ENCODE measurements at regions not wholly inside any gene's neighbourhood (a gene's known extent, or its start where the extent isn't known, plus 50 kb on each side); places are given as distances from the start of the nearest gene placed in this dataset.

DNA sequence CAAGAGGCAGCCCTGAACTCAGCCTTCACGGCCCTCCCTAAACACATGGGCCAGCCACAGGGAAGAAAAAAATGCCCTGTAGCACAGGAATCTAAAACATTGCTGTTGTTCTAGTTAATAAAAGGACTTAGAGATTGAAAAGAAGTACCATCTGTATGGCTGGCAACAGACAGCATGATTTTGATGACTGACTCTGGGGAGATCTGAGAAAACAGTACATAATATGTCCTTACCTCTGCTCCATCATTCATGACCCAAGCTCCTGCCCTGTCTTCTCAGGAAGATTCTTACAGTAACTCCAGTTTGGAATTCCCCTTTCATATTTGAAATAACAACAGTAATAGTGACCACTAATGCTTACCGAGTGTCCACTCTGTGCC, 244.2 kb downstream of the ETS1 start:
- peak overlapping the region; percentile 94 for H3K27ac Mint-ChIP-seq
- peaks cover 4% of the 10 kb centered on the region for H3K36me3 Mint-ChIP-seq
- H3K4me1 Mint-ChIP-seq, result peaks cover 96% of the 10 kb centered on the region

DNA sequence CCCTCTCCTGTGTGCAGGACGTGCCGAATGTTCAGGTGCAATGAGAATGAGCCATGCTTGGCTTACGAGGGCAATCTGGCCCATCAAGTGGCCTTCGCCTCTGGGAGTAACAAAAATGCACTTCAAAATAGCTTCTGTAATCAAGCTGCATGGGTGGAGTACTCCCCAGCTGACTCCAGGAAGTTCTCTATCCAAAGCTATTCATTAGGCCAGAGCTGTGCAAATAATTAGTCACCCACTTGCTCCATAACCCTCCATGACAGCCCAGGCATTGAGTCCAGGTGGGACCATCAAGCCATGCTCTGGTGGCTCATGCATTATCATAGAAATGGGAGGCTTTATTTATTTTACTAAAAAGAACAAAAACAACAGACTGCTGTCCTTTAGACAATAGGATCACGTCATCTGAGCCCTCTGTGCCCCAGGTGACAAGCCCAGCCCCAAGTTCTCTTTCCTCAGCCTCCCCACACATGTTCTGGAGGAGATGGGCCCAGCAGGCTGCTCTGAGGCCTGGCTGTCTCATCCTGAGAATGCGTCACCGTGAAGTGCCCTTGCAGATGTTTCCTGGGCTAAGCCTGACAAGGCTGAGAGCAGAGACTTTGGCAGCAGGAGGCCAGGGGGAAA, 244.7 kb downstream of the ETS1 start:
- Mint-ChIP-seq H3K4me1 (peaks cover 96% of the 10 kb centered on the region), H3K9me3 (peaks cover 6% of the 10 kb centered on the region), H3K27me3 (no peaks in the 10 kb centered on the region), H3K4me3 (peak overlapping the region; percentile 82), H3K27ac (peak overlapping the region; percentile 94), H3K36me3 (peaks cover 4% of the 10 kb centered on the region)

More for the DNA sequence above, 244.2 kb downstream of the ETS1 start:
- H3K9me3 Mint-ChIP-seq, result peaks cover 6% of the 10 kb centered on the region
- H3K4me3 Mint-ChIP-seq, result peak overlapping the region; percentile 82
- H3K27me3 Mint-ChIP-seq, result no peaks in the 10 kb centered on the region

DNA sequence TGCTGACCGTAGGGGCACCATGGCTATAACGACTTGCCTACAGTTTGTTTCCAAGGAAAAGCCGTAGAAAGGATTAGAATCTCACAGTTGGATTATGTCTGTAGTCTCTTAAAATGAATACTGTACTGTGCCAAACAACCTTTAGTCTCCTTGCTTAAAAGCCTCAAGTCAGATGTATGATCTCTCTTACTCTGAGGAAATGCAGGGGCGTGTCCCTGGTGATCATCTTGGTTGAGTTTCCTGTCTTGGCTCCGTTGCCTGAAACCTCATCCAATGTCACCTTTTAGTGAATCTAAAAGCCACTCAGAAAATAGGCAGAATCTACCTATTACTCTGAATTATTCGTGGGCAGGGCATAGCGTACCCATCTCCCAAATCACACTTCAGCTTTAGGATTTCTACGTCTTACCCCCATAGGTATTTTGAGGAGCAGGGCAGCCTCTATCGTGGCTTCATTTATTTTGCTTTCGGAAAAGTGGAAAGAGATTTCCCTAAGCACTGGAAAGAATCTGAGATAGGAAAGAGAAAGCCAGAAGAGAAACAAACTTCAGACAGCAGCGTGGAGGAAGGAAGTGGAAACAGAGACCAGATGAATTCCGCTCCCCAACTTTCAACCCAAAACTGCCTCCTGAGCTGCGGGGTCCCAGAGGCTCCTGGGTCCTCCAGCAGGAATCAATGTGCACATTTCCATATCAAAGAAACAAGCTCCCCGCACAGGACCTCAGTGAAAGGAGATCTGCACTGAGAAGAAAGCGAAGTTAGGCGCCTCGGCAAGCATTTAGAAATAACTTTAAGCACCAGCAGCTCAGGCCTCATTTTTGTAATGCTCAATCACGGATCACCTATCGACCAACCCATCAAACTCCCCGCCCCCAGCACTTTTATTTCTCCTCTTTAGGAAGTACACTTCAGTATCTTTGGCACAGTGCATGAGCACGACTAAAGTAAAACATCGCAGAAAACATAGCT, 245.8 kb downstream of the ETS1 start:
- H3K9me3 Mint-ChIP-seq, result peaks cover 6% of the 10 kb centered on the region
- H3K36me3 Mint-ChIP-seq, result peaks cover 4% of the 10 kb centered on the region
- H3K27ac Mint-ChIP-seq, result peak overlapping the region; percentile 94
- no peaks in the 10 kb centered on the region for H3K27me3 Mint-ChIP-seq
- peaks cover 96% of the 10 kb centered on the region for H3K4me1 Mint-ChIP-seq
- H3K4me3 Mint-ChIP-seq, result peak overlapping the region; percentile 82

DNA sequence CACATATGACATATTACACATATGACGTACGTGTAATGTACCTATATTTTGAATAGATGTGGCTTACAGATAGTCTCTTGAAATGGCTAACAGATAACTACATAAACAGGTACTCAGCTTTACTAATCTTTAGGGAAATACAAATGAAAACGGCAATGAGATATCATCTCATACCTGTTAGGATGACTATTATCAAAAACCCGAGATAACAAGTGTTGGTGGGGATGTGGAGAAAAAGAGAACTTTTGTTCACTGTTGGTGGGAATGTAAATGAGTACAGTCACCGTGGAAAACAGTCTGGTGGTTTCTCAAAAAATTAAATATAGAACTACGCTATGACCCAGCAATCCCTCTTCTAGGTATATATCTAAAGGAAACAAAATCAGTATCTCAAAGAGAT, 247.6 kb downstream of the ETS1 start:
- peak overlapping the region; percentile 58 for H3K4me3 Mint-ChIP-seq
- peaks cover 6% of the 10 kb centered on the region for H3K9me3 Mint-ChIP-seq
- no peaks in the 10 kb centered on the region for H3K27me3 Mint-ChIP-seq
- H3K36me3 Mint-ChIP-seq, result peaks cover 5% of the 10 kb centered on the region
- peaks cover 90% of the 10 kb centered on the region for H3K4me1 Mint-ChIP-seq
- H3K27ac Mint-ChIP-seq, result peak overlapping the region; percentile 93

DNA sequence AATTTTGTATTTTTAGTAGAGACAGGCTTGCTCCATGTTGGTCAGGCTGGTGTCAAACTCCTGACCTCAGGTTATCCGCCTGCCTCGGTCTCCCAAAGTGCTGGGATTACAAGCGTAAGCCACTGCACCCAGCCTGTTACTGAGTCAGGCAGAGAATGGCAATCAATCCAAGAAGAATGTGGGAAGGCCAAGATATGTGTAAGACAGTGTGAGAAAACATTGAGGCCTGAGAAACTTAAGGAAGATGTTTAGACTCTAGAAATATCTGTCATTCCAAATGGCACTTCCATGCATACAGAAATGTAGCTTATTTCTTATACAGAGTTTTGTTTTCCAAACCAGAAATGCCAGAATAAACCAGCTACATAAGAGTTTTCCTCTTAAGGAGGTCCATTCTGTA, 248.5 kb downstream of the ETS1 start:
- Mint-ChIP-seq H3K36me3 (peaks cover 3% of the 10 kb centered on the region), H3K27ac (peak overlapping the region; percentile 86), H3K9me3 (peaks cover under 1% of the 10 kb centered on the region), H3K4me3 (no peak overlapping the region), H3K4me1 (peaks cover 82% of the 10 kb centered on the region), H3K27me3 (no peaks in the 10 kb centered on the region)

DNA sequence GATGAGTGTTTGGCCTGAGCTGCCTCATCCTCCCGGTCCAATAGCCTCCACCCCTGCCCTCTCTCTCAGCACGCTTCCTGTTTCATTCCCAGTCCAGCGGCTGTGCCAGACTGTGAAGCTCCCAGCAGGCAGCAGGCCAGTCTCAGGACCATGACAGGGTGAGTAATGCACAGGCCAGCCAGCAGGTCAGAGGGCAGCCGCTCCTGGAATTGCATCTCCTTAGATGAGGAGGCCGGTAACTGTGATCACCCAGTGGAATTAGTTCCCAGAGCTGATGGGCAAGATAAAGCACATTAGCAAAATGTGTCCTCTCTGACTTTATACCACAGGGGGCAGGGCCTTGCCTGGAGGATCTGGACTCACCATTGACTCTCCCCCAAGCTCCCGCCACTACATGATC, 251.2 kb downstream of the ETS1 start:
- Mint-ChIP-seq H3K9me3 (no peaks in the 10 kb centered on the region), H3K4me3 (no peak overlapping the region), H3K4me1 (peaks cover 62% of the 10 kb centered on the region), H3K36me3 (peaks cover 3% of the 10 kb centered on the region), H3K27ac (peak overlapping the region; percentile 42), H3K27me3 (no peaks in the 10 kb centered on the region)

DNA sequence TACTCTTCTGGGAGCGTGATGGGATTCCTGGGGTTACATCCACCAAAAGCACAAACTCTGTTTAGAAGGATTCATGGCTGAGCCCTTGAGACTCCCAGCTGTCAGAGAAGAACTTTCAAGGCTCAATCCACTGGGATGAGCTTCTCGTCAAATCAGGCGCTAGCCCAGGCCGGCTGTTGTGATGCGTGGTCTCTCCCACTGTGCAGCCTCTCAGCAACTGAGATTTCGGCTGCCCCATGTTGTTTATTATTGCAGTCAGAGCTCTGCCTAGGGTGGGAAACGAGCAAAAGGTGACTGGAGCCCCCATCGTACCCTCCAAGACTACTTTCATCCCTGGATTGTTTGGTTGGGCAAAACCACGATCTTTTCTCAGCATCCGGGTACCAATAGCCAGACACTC, 251.6 kb downstream of the ETS1 start:
- H3K9me3 Mint-ChIP-seq, result no peaks in the 10 kb centered on the region
- H3K4me3 Mint-ChIP-seq, result no peak overlapping the region
- H3K36me3 Mint-ChIP-seq, result peaks cover 3% of the 10 kb centered on the region
- peaks cover 62% of the 10 kb centered on the region for H3K4me1 Mint-ChIP-seq
- no peaks in the 10 kb centered on the region for H3K27me3 Mint-ChIP-seq
- H3K27ac Mint-ChIP-seq, result no peak overlapping the region

DNA sequence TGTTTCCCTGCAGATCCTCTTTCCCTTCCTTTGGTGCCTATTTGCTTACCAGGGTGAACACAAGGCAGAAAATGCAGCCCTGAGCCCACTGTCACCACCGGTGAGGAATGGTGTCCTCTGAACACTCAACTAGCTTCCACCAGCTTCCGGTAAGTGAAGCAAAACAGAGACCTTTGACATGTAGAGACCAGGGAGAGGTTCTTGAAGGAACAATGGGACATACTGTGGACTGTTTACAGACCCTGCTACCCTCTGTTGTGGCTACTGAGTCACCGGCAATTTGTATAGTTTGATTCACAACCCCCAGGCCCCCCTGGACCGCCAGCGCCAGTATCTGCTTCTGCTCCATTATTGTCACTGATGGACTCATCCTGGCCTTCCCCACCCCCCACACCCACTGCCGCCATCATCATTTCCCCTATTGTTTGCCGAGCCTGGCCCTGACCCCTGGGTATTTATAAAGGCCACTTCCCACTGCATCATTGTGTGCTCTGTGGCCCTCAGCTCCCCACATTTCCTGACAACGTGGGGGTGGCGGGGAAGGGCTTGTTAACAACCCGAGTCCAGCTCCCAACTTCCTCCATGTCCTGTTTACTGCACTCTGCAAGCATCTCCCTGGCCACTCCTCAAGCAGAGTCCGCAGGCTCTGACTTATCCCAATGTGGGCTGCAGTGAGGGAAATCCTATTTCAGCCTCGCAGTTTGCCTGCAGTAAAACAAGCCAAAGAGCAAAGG, 252.9 kb downstream of the ETS1 start:
- H3K4me1 Mint-ChIP-seq, result peaks cover 62% of the 10 kb centered on the region
- H3K27ac Mint-ChIP-seq, result no peak overlapping the region
- no peaks in the 10 kb centered on the region for H3K9me3 Mint-ChIP-seq
- no peaks in the 10 kb centered on the region for H3K27me3 Mint-ChIP-seq
- H3K36me3 Mint-ChIP-seq, result peaks cover 3% of the 10 kb centered on the region
- no peak overlapping the region for H3K4me3 Mint-ChIP-seq

DNA sequence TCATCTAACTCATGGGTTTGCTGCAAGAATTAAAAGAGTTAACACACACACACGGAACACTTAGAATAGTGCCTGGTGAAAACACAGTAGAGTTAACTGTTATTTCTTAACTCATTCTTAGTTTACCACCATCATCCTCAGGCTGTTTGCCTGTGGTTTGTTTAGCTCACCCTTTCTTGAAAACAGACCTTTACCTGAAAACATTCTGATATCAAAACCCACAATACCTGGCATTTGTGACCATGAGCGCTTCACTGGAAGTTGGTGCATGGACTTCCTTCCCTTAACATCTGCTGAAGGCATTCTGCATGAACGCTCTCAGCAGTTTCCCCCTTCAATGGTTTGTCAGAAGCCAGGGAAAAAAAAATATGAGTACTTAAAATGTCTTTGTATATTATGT, 256.0 kb downstream of the ETS1 start:
- Mint-ChIP-seq H3K36me3 (peaks cover 4% of the 10 kb centered on the region), H3K27ac (peak overlapping the region; percentile 60), H3K9me3 (no peaks in the 10 kb centered on the region), H3K4me3 (no peak overlapping the region), H3K27me3 (no peaks in the 10 kb centered on the region), H3K4me1 (peaks cover 64% of the 10 kb centered on the region)

DNA sequence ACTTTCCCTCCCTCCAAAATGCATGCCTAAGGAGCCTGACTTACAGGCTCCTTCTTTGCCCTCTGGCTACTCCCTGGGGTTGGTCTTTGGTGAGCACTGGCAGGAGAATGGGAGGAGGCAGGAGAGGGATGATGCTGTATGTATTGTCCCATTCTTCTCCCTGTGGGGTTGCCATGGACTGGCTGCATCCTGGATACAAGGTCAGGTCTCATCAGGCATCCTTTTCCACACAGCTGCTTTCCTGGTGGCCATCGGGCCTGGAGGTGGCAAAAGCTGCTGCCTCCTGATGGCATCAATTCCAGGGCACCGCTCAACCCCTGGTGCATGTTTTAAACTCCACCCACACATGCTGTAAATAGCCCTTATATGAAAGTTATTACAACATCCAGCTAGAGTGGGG, 257.2 kb downstream of the ETS1 start:
- Mint-ChIP-seq H3K9me3 (no peaks in the 10 kb centered on the region), H3K27me3 (no peaks in the 10 kb centered on the region), H3K4me3 (peak overlapping the region; percentile 28), H3K36me3 (peaks cover 1% of the 10 kb centered on the region), H3K4me1 (peaks cover 65% of the 10 kb centered on the region), H3K27ac (peak overlapping the region; percentile 96)

DNA sequence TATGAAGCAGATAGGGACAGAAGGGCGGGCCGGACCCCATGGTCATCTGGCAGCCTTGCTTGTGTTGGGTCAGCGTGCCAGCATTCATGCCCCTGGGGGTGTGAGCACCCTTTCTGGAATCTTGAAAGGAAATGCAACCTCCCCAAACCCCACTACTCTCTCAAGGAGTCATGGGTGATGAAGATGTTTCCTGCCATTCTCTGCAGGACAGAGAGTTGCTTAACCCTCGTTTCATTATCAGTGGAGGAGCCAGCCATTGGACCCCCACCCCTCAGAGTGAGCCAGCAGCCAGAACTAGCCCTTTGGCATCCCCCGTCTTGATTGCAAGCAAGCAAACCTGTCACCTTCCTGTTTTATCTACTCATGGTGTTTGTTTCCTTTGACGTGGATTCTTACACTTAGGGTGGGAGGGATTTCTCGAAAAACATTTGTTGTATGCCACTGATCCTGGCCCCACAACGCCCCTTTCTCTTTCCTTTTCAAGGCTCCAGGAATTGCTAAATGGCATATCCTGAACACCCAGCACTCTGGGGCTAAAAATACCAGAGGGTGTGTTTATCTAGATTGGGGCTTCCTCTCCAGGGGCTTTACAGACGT, 258.3 kb downstream of the ETS1 start:
- peak overlapping the region; percentile 28 for H3K4me3 Mint-ChIP-seq
- H3K27ac Mint-ChIP-seq, result peak overlapping the region; percentile 96
- H3K27me3 Mint-ChIP-seq, result no peaks in the 10 kb centered on the region
- peaks cover 75% of the 10 kb centered on the region for H3K4me1 Mint-ChIP-seq
- H3K36me3 Mint-ChIP-seq, result peaks cover 1% of the 10 kb centered on the region
- no peaks in the 10 kb centered on the region for H3K9me3 Mint-ChIP-seq

DNA sequence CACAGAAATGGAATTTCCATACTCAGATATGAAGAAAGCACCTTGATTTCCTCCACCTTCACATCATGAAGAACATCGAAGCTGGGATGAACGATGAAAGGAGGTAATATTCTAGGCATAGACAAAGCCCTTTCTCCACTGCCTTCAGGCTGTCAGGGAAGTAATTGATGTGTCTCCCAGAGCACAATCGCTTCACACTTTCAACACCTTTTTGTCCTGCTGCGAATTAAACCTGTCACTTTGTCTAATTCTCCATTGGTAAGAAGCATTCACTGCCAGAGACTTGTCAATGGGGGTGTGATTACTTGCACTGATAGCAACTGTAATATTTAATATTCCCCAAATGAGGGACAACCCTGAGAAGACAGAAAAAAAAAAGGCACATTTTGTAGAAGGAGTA, 260.1 kb downstream of the ETS1 start:
- Mint-ChIP-seq H3K27ac (peak overlapping the region; percentile 93), H3K36me3 (peaks cover 1% of the 10 kb centered on the region), H3K9me3 (no peaks in the 10 kb centered on the region), H3K4me1 (peaks cover 93% of the 10 kb centered on the region), H3K27me3 (no peaks in the 10 kb centered on the region), H3K4me3 (peak overlapping the region; percentile 34)

DNA sequence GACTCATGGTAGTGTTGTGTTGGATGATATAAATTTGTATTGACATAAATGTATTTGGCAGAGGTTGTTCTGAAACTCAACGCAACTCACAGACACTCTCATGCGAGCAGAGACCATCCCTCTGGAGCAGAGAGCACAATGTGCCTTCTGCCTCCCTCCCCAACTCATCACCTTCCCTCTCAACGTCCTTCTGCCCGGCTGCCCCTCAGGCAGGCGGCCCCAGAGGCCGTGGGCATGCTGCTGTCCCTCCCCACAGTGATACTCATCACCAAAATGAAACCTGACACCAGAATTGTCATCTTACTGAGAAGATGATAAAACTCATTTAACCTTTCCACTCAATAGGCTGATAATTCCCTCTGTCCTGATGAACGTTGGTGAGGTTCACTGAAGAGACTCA, 260.6 kb downstream of the ETS1 start:
- Mint-ChIP-seq H3K9me3 (no peaks in the 10 kb centered on the region), H3K36me3 (peaks cover 1% of the 10 kb centered on the region), H3K27me3 (no peaks in the 10 kb centered on the region), H3K4me3 (peak overlapping the region; percentile 34), H3K4me1 (peaks cover 97% of the 10 kb centered on the region), H3K27ac (peak overlapping the region; percentile 93)

DNA sequence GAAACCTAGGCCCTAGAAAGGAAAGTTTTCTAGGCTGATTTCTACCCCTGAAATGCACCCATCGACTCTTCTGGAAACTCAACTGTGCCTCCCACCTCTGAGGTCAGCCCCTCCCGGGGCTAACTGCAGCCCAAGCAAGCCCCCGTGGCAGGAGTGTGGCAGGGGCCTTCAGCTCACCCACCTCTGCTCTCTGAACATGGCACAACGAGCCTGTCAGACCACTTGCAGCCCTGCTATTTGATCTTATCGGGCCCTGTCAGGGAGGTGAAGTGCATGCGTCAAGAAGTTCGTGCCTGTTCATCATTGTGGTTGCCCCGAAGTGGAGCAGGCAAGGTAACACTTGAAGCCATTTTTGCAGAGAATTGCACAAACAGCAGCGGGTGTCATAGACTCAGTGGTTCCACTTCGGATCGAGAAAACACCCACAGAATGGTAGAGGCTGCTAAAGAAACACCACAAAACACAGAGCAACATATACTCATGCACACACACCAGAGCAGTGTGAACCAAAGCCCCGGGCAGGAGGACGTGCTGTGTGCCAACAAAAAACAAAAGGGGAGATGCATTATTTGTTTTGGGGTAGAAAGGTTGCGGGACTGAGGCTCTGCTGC, 262.7 kb downstream of the ETS1 start:
- Mint-ChIP-seq H3K9me3 (peaks cover 6% of the 10 kb centered on the region), H3K4me1 (peaks cover 90% of the 10 kb centered on the region), H3K27me3 (no peaks in the 10 kb centered on the region), H3K27ac (peak overlapping the region; percentile 89), H3K36me3 (peaks cover 1% of the 10 kb centered on the region), H3K4me3 (peak overlapping the region; percentile 54)

DNA sequence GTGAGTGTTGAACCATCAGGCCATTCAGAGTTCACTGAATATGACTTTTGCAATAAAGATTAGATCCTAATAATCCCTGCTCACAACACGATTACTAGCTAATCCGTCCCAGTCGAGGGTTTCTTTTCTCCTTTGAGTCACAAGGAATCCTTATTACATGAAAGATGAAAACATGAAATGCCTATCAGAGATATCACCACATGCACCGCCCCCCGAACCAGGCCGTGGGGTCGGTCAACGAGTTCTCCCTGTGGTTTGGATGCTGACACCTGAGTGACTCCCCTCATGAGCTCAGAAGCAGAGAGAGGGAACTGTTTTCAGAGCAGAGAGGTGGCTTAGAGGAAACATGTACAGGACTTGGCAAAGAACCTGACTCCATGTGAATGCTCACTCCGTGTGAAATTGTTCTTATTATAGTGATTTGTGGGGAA, 263.3 kb downstream of the ETS1 start:
- Mint-ChIP-seq H3K27me3 (no peaks in the 10 kb centered on the region), H3K27ac (peak overlapping the region; percentile 89), H3K4me3 (peak overlapping the region; percentile 54), H3K36me3 (peaks cover 1% of the 10 kb centered on the region), H3K9me3 (peaks cover 6% of the 10 kb centered on the region), H3K4me1 (peaks cover 89% of the 10 kb centered on the region)

Data from activated naive CD4-positive, alpha-beta T cell treated with anti-CD3 and anti-CD28 coated beads, Interleukin-2, amount 50 U/mL, for 24 hours (primary cell).